Natural killer cell (primary cell): ENCODE measurements at regions not wholly inside any gene's neighbourhood (a gene's known extent, or its start where the extent isn't known, plus 50 kb on each side); places are given as distances from the start of the nearest gene placed in this dataset.

Source experiments
- ATAC-seq, 3 donors: fragments of 150-1000 bp in 2 of 3; fragments of 200-7000 bp in 1 of 3; cut with Tn5 transposase; 1 replicate in 1 of 3; 2 replicates in 2 of 3; pipeline ENCODE4 v1.10.0; 2021; ENCODE audit warnings: mild to moderate bottlenecking in 2 of 3, moderate library complexity in 2 of 3
- DNase-seq, 2 donors: peaks; one replicate each; pipeline versions ENCODE4 v3.0.0 to v3.0.0-alpha.2; 2013 to 2021; ENCODE audit warnings: mixed read lengths in 1 of 2
- H3K27ac ChIP-seq: one replicate; pipeline ENCODE4 v1.5.1; 2013; ENCODE audit warnings: mild to moderate bottlenecking, low read length
- H3K27me3 ChIP-seq: one replicate; pipeline ENCODE4 v1.6.1; 2013; ENCODE audit warnings: low read length; ENCODE audit not compliant: control insufficient read depth, insufficient read depth
- H3K36me3 ChIP-seq: one replicate; pipeline ENCODE4 v1.6.1; 2013; ENCODE audit warnings: low read length; ENCODE audit not compliant: control insufficient read depth, insufficient read depth
- H3K4me1 ChIP-seq: one replicate; pipeline ENCODE4 v1.6.1; 2013; ENCODE audit warnings: low read length; ENCODE audit not compliant: control insufficient read depth, insufficient read depth
- H3K4me3 ChIP-seq: one replicate; pipeline ENCODE4 v1.5.1; 2013; ENCODE audit warnings: low read length
- H3K9me3 ChIP-seq: one replicate; pipeline ENCODE4 v1.6.1; 2013; ENCODE audit warnings: low read length; ENCODE audit not compliant: control insufficient read depth, insufficient read depth
- H3K27ac Mint-ChIP-seq, 2 donors: one replicate each; pipeline ENCODE4 v1.8.0; 2022; ENCODE audit warnings: mild to moderate bottlenecking in 2 of 2, mixed read lengths in 2 of 2, moderate library complexity in 1 of 2
- H3K27me3 Mint-ChIP-seq, 2 donors: one replicate each; pipeline ENCODE4 v1.8.0; 2022; ENCODE audit warnings: low read depth in 2 of 2, mixed read lengths in 2 of 2
- H3K36me3 Mint-ChIP-seq: one replicate; pipeline ENCODE4 v1.8.0; 2022; ENCODE audit warnings: mixed read lengths
- H3K4me1 Mint-ChIP-seq, 2 donors: one replicate each; pipeline ENCODE4 v1.8.0; 2022; ENCODE audit warnings: mixed read lengths in 2 of 2
- H3K4me3 Mint-ChIP-seq: one replicate; pipeline ENCODE4 v1.8.0; 2022; ENCODE audit warnings: mild to moderate bottlenecking, moderate library complexity, mixed read lengths
- H3K9me3 Mint-ChIP-seq, 2 donors: one replicate each; pipeline ENCODE4 v1.8.0; 2022; ENCODE audit warnings: mixed read lengths in 2 of 2
- WGBS: methylation state at CpG from one replicate; pipeline ENCODE4 v1.1.7; 2013; ENCODE audit warnings: missing lambda C conversion rate; ENCODE audit not compliant: insufficient coverage; 5-methylcytosine and 5-hydroxymethylcytosine counted together
- intact Hi-C: fragments of 100-400 bp; cut with micrococcal nuclease; formaldehyde crosslinking; loops from one replicate; pipeline ENCODE4 v1.14.2; 2022
- TF ChIP-seq, protein P1 (sequence below): fragments of 200-600 bp; IDR thresholded peaks from one replicate; pipeline ENCODE4 v1.8.0; 2022; ENCODE audit warnings: antibody characterized with exemption

DNA sequence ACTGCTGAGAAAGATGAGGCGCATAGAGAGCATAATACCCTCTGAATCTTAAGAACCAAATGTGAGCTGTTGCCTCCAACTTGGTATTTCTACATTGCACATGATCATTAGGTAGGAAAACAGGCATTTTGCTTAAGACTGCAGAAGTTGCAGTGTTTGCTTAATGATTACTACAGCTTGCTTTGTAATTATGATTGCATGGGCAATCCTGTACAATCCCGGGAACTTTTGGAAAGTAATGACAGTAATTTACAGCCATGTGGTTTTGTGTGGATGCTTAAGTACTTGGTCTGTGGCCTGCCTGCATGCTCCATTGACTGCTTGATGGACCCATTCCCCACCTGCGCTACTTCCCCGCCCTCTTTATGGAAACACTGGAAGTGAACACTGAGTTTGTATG lies 301.1 kb downstream of the DIPK2A start:
- Mint-ChIP-seq H3K4me1 (peaks cover 6% of the 10 kb centered on the region in 2 donors), H3K27me3 (no peaks in the 10 kb centered on the region), H3K27ac (no peak overlapping the region), H3K9me3 (no peaks in the 10 kb centered on the region), H3K36me3 (no peaks in the 10 kb centered on the region), H3K4me3 (no peak overlapping the region)
- intact Hi-C loops = no loop called here
- DNase-seq (no peak), ATAC-seq (no peak)
- Histone ChIP-seq H3K27ac (no peak overlapping the region), H3K9me3 (no peaks in the 10 kb centered on the region), H3K4me3 (no peak overlapping the region), H3K36me3 (no peaks in the 10 kb centered on the region), H3K27me3 (no peaks in the 10 kb centered on the region), H3K4me1 (peaks cover 3% of the 10 kb centered on the region)
- 86% methylated on average over 4 of the region's 4 CpGs for WGBS
- TF ChIP-seq, protein P1, sequence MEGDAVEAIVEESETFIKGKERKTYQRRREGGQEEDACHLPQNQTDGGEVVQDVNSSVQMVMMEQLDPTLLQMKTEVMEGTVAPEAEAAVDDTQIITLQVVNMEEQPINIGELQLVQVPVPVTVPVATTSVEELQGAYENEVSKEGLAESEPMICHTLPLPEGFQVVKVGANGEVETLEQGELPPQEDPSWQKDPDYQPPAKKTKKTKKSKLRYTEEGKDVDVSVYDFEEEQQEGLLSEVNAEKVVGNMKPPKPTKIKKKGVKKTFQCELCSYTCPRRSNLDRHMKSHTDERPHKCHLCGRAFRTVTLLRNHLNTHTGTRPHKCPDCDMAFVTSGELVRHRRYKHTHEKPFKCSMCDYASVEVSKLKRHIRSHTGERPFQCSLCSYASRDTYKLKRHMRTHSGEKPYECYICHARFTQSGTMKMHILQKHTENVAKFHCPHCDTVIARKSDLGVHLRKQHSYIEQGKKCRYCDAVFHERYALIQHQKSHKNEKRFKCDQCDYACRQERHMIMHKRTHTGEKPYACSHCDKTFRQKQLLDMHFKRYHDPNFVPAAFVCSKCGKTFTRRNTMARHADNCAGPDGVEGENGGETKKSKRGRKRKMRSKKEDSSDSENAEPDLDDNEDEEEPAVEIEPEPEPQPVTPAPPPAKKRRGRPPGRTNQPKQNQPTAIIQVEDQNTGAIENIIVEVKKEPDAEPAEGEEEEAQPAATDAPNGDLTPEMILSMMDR = no peak

DNA sequence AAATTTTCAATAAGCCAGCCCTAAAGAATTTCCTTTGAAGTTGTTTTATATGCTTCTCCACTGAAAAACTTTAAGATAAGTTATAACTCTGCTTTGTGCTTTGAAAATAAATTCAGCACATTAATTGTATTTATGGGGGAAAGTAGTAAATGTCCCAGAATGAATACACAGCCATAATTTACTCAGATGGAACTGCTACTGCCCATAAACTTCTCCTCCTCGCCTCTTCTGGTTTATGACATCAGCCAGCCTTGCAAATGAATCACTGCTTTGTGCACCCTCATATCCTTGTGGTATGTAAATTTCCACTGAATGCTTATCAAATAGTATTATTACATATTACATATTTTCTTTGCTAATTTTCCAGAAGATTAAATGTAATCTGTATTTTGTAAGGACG lies 302.0 kb downstream of the DIPK2A start:
- no peak overlapping the region for H3K27ac ChIP-seq
- WGBS = 85% methylated on average over 2 of the region's 2 CpGs
- ATAC-seq (no peak), DNase-seq (no peak)
- H3K36me3 Mint-ChIP-seq = no peaks in the 10 kb centered on the region
- H3K4me3 ChIP-seq = no peak overlapping the region
- no peaks in the 10 kb centered on the region for H3K27me3 Mint-ChIP-seq
- no peaks in the 10 kb centered on the region for H3K27me3 ChIP-seq
- no peak overlapping the region for H3K4me3 Mint-ChIP-seq
- H3K4me1 ChIP-seq = peaks cover 3% of the 10 kb centered on the region
- H3K27ac Mint-ChIP-seq = no peak overlapping the region
- H3K4me1 Mint-ChIP-seq = peaks cover 6% of the 10 kb centered on the region in 2 donors
- no peaks in the 10 kb centered on the region for H3K9me3 Mint-ChIP-seq
- intact Hi-C loops = no loop called here
- H3K36me3 ChIP-seq = no peaks in the 10 kb centered on the region
- H3K9me3 ChIP-seq = no peaks in the 10 kb centered on the region
- TF ChIP-seq, protein P1 = no peak

DNA sequence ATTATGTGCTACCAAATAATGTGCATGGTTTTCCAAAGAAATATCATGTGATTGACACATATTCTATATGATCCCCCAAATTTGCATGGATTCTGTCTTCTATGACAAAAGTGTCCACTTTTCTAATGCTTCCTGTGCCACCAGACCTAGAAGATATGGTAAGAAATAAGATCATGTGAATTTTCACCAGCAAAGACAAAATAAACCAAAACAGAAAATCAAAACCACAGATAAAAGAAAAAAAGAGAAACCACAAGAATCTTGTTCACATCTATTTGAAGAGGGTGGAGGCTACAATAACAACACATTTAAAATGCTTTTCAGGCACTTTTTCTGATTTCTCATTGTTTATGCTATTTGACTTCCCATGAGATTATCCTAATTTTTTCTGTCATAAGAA lies 303.4 kb downstream of the DIPK2A start:
- no peak overlapping the region for H3K4me3 Mint-ChIP-seq
- peaks cover 3% of the 10 kb centered on the region for H3K4me1 ChIP-seq
- peak overlapping the region in 1 of 2 donors; percentile 6 for H3K27ac Mint-ChIP-seq
- ATAC-seq = no peak
- H3K27me3 ChIP-seq = no peaks in the 10 kb centered on the region
- DNase-seq = no peak
- H3K27ac ChIP-seq = no peak overlapping the region
- no peaks in the 10 kb centered on the region for H3K9me3 ChIP-seq
- TF ChIP-seq, protein P1 = no peak
- H3K36me3 ChIP-seq = no peaks in the 10 kb centered on the region
- intact Hi-C loops = no loop called here
- H3K9me3 Mint-ChIP-seq = no peaks in the 10 kb centered on the region
- peaks cover 6% of the 10 kb centered on the region in 2 donors for H3K4me1 Mint-ChIP-seq
- no peaks in the 10 kb centered on the region for H3K36me3 Mint-ChIP-seq
- no peak overlapping the region for H3K4me3 ChIP-seq
- H3K27me3 Mint-ChIP-seq = no peaks in the 10 kb centered on the region

DNA sequence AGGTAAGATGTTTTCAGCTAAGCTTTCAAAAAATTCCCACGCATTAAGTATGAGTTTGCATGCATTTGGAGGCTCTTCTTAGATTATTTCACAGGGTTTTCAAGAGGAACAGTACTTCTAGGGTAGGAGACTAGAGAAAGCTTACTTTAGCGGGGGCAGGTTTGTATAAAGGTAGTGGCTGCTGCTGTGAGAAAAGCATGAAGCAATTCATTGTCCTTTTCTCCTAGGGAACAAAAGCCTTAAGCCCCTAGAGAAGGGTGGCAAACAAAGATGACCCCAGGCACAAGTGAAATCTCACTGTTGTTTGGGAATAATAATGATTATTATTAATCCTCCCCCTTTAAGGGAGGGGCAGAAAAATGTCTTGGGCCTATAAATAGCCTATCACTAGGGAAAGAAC lies 310.7 kb downstream of the DIPK2A start:
- TF ChIP-seq, protein P1 = no peak
- no peaks in the 10 kb centered on the region for H3K4me1 ChIP-seq
- no peaks in the 10 kb centered on the region for H3K27me3 ChIP-seq
- no peaks in the 10 kb centered on the region for H3K9me3 ChIP-seq
- Mint-ChIP-seq H3K27ac (no peak overlapping the region), H3K9me3 (no peaks in the 10 kb centered on the region), H3K4me3 (no peak overlapping the region), H3K36me3 (no peaks in the 10 kb centered on the region), H3K4me1 (no peaks in the 10 kb centered on the region), H3K27me3 (no peaks in the 10 kb centered on the region)
- DNase-seq (no peak), ATAC-seq (no peak)
- no peak overlapping the region for H3K27ac ChIP-seq
- intact Hi-C loops = no loop called here
- 90% methylated on average over 2 of the region's 2 CpGs for WGBS
- no peak overlapping the region for H3K4me3 ChIP-seq
- H3K36me3 ChIP-seq = no peaks in the 10 kb centered on the region
